ENCODE measurements at regions not wholly inside any gene's neighbourhood (a gene's known extent, or its start where the extent isn't known, plus 50 kb on each side); places are given as distances from the start of the nearest gene placed in this dataset.

GRCh38 chr2:18125303-18125702, 246.8 kb downstream of the KCNS3 start:
- DNase-seq (ENCODE audit: low spot score in 2 of 2) = no peak
- no peak overlapping the region for H3K4me3 ChIP-seq
- H3K36me3 ChIP-seq = no peaks in the 10 kb centered on the region
- TF ChIP-seq, protein P1, sequence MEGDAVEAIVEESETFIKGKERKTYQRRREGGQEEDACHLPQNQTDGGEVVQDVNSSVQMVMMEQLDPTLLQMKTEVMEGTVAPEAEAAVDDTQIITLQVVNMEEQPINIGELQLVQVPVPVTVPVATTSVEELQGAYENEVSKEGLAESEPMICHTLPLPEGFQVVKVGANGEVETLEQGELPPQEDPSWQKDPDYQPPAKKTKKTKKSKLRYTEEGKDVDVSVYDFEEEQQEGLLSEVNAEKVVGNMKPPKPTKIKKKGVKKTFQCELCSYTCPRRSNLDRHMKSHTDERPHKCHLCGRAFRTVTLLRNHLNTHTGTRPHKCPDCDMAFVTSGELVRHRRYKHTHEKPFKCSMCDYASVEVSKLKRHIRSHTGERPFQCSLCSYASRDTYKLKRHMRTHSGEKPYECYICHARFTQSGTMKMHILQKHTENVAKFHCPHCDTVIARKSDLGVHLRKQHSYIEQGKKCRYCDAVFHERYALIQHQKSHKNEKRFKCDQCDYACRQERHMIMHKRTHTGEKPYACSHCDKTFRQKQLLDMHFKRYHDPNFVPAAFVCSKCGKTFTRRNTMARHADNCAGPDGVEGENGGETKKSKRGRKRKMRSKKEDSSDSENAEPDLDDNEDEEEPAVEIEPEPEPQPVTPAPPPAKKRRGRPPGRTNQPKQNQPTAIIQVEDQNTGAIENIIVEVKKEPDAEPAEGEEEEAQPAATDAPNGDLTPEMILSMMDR (IDR thresholded peaks at IDR 0.05) = no peak
- TF ChIP-seq EP300 (IDR thresholded peaks at IDR 0.05) (no peak), POLR2A (IDR thresholded peaks at IDR 0.05) (no peak), POLR2AphosphoS5 (IDR thresholded peaks at IDR 0.05) (no peak)
- no peaks in the 10 kb centered on the region for H3K27me3 ChIP-seq
- H3K4me1 ChIP-seq = peaks cover 10% of the 10 kb centered on the region
- H3K27ac ChIP-seq = no peak overlapping the region
- no peaks in the 10 kb centered on the region for H3K9me3 ChIP-seq
- 76% methylated on average over 1 of the region's 1 CpG for WGBS

DNA sequence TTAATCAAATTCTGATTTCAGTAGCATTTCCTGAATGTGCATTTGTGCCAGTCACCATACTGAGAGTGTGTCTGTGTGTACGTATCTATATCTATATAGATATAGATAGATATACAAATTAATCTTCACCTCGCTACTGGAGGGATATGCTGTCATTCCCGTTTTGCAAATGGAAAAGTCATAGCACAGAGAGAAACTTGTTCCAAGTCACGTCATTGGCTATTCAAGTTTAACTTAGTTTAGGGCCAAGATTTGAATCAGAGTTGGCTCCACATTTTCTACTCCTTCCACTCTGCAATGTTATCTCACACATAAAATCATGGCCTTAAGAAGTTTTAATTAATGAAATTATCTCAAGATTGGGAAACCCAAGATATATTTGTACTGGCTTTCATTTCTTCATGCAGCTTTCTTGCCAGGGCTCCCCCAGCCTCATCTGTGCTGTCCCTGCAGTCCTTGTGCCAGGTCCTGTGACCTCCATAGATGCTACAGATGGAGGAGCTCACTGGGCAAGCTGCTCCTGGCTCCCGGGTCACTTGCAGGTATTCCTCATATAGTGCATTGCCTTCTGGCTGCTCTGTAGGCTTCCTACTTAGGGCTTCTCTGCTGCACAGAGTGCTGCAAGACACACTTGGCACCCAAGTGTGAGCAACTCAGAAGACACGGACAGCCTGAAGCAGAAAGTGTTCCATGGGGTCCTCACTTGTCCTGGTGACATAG, 245.8 kb downstream of the KCNS3 start:
- 33% methylated on average over 6 of the region's 6 CpGs for WGBS
- Histone ChIP-seq H3K4me3 (no peak overlapping the region), H3K36me3 (no peaks in the 10 kb centered on the region), H3K27ac (no peak overlapping the region), H3K27me3 (no peaks in the 10 kb centered on the region), H3K9me3 (no peaks in the 10 kb centered on the region), H3K4me1 (peaks cover 20% of the 10 kb centered on the region)
- TF ChIP-seq POLR2AphosphoS5 (IDR thresholded peaks at IDR 0.05) (no peak), POLR2A (IDR thresholded peaks at IDR 0.05) (no peak), EP300 (IDR thresholded peaks at IDR 0.05) (no peak)
- TF ChIP-seq, protein P1 (IDR thresholded peaks at IDR 0.05) = no peak
- no peak for DNase-seq (ENCODE audit: low spot score in 2 of 2)

- peaks cover 20% of the 10 kb centered on the region for H3K4me1 ChIP-seq
- no peaks in the 10 kb centered on the region for H3K9me3 ChIP-seq
- TF ChIP-seq POLR2A (IDR thresholded peaks at IDR 0.05) = no peak
- no peak for TF ChIP-seq POLR2AphosphoS5 (IDR thresholded peaks at IDR 0.05)
- TF ChIP-seq, protein P1 (IDR thresholded peaks at IDR 0.05) = no peak
- TF ChIP-seq EP300 (IDR thresholded peaks at IDR 0.05) = no peak
- no peaks in the 10 kb centered on the region for H3K27me3 ChIP-seq
- no peaks in the 10 kb centered on the region for H3K36me3 ChIP-seq
- no peak overlapping the region for H3K27ac ChIP-seq
- DNase-seq (ENCODE audit: low spot score in 2 of 2) = no peak
- no peak overlapping the region for H3K4me3 ChIP-seq
- WGBS = 47% methylated on average over 3 of the region's 3 CpGs
Measured at GRCh38 chr2:18123577-18123976, 245.1 kb downstream of the KCNS3 start.

- no peak for TF ChIP-seq EP300 (IDR thresholded peaks at IDR 0.05)
- TF ChIP-seq POLR2A (IDR thresholded peaks at IDR 0.05) = no peak
- TF ChIP-seq POLR2AphosphoS5 (IDR thresholded peaks at IDR 0.05) = no peak
- TF ChIP-seq, protein P1 (IDR thresholded peaks at IDR 0.05) = no peak
- 41% methylated on average over 3 of the region's 3 CpGs for WGBS
- Histone ChIP-seq H3K4me1 (peaks cover 20% of the 10 kb centered on the region), H3K27me3 (no peaks in the 10 kb centered on the region), H3K36me3 (no peaks in the 10 kb centered on the region), H3K27ac (no peak overlapping the region), H3K4me3 (no peak overlapping the region), H3K9me3 (no peaks in the 10 kb centered on the region)
- no peak for DNase-seq (ENCODE audit: low spot score in 2 of 2)
Measured at GRCh38 chr2:18123211-18123570, 244.7 kb downstream of the KCNS3 start.

GRCh38 chr2:18122544-18123210, 244.2 kb downstream of the KCNS3 start:
- no peaks in the 10 kb centered on the region for H3K36me3 ChIP-seq
- no peak overlapping the region for H3K4me3 ChIP-seq
- H3K4me1 ChIP-seq = peaks cover 20% of the 10 kb centered on the region
- H3K27ac ChIP-seq = no peak overlapping the region
- no peaks in the 10 kb centered on the region for H3K9me3 ChIP-seq
- no peaks in the 10 kb centered on the region for H3K27me3 ChIP-seq
- TF ChIP-seq EP300 (IDR thresholded peaks at IDR 0.05) (no peak), POLR2AphosphoS5 (IDR thresholded peaks at IDR 0.05) (no peak), POLR2A (IDR thresholded peaks at IDR 0.05) (no peak)
- TF ChIP-seq, protein P1 (IDR thresholded peaks at IDR 0.05) = no peak
- DNase-seq (ENCODE audit: low spot score in 2 of 2) = no peak
- 54% methylated on average over 3 of the region's 3 CpGs for WGBS

All from suprapubic skin (tissue), 4 donors.